ENCODE measurements at regions not wholly inside any gene's neighbourhood (a gene's known extent, or its start where the extent isn't known, plus 50 kb on each side); places are given as distances from the start of the nearest gene placed in this dataset.
"Not testable (repeated sequence)": the region's sequence is repeated elsewhere in the genome, so short reads cannot be mapped to it uniquely, and the experiment has no call there.

DNA sequence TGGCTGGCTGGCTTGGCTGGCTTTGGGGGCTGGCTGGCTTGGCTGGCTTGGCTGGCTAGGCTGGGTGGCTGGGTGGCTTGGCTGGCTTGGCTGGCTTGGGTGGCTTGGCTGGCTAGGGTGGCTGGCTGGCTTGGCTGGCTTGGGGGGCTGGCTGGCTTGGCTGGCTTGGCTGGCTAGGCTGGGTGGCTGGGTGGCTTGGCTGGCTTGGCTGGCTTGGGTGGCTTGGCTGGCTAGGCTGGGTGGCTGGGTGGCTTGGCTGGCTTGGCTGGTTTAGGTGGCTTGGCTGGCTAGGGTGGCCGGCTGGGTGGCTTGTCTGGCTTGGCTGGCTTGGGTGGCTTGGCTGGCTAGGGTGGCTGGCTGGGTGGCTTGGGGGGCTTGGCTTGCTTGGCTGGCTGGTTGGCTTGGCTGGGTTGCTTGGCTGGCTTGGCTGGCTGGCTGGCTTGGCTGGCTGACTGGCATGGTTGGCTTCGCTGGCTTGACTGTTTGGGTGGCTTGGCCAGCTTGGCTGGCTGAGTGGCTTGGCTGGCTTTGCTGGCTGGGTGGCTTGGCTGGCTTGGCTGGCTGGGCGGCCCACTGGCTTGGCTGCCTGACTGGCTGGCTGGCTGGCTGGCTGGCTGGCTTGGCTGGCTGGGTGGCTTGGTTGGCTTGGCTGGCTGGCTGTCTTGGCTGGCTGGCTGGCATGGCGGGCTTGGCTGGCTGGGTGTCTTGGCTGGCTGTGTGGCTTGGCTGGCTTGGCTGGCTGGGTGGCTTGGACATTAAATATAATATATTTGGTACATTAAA, 246.3 kb upstream of the POTEB2 start:
- TF ChIP-seq, protein P1, sequence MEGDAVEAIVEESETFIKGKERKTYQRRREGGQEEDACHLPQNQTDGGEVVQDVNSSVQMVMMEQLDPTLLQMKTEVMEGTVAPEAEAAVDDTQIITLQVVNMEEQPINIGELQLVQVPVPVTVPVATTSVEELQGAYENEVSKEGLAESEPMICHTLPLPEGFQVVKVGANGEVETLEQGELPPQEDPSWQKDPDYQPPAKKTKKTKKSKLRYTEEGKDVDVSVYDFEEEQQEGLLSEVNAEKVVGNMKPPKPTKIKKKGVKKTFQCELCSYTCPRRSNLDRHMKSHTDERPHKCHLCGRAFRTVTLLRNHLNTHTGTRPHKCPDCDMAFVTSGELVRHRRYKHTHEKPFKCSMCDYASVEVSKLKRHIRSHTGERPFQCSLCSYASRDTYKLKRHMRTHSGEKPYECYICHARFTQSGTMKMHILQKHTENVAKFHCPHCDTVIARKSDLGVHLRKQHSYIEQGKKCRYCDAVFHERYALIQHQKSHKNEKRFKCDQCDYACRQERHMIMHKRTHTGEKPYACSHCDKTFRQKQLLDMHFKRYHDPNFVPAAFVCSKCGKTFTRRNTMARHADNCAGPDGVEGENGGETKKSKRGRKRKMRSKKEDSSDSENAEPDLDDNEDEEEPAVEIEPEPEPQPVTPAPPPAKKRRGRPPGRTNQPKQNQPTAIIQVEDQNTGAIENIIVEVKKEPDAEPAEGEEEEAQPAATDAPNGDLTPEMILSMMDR (conservative IDR thresholded peaks at IDR 0.05) = not testable (repeated sequence)
- TF ChIP-seq EZH2 (IDR thresholded peaks at IDR 0.05; ENCODE audit: low read depth) = not testable (repeated sequence)
